GM23248 (cell line): ENCODE measurements at regions not wholly inside any gene's neighbourhood (a gene's known extent, or its start where the extent isn't known, plus 50 kb on each side); places are given as distances from the start of the nearest gene placed in this dataset.

Experiments used
- DNase-seq: peaks from one replicate; pipeline ENCODE4 v3.0.0-alpha.2; 2015
- H2AFZ ChIP-seq: fragments of 200-600 bp; sonication (generic); 2 replicates; pipeline ENCODE4 v1.6.1; 2016; ENCODE audit warnings: antibody characterized with exemption
- H3F3A ChIP-seq: fragments of 200-600 bp; sonication (generic); 2 replicates; pipeline ENCODE4 v1.6.1; 2016; ENCODE audit warnings: mild to moderate bottlenecking, antibody characterized with exemption, mixed run types; ENCODE audit not compliant: insufficient read depth
- H3K27ac ChIP-seq: fragments of 200-600 bp; sonication (generic); 2 replicates; pipeline ENCODE4 v1.5.1; 2016; ENCODE audit warnings: mild to moderate bottlenecking
- H3K27me3 ChIP-seq: fragments of 200-600 bp; sonication (generic); replicated peaks from 2 replicates; pipeline ENCODE4 v1.6.1; 2016; ENCODE audit warnings: mild to moderate bottlenecking; ENCODE audit not compliant: insufficient read depth
- H3K36me3 ChIP-seq: fragments of 200-600 bp; sonication (generic); 2 replicates; pipeline ENCODE4 v1.6.1; 2016; ENCODE audit warnings: low read depth, mild to moderate bottlenecking
- H3K4me1 ChIP-seq: fragments of 200-600 bp; sonication (generic); 2 replicates; pipeline ENCODE4 v1.6.1; 2016; ENCODE audit warnings: mild to moderate bottlenecking; ENCODE audit not compliant: insufficient read depth
- H3K4me2 ChIP-seq: fragments of 200-600 bp; sonication (generic); one replicate; pipeline ENCODE4 v1.6.1; 2016; ENCODE audit warnings: mild to moderate bottlenecking; ENCODE audit not compliant: unreplicated experiment
- H3K4me3 ChIP-seq: fragments of 200-600 bp; sonication (generic); 2 replicates; pipeline ENCODE4 v1.5.1; 2016; ENCODE audit warnings: mild to moderate bottlenecking
- H3K79me2 ChIP-seq: fragments of 200-600 bp; sonication (generic); 2 replicates; pipeline ENCODE4 v1.6.1; 2016; ENCODE audit warnings: mild to moderate bottlenecking; ENCODE audit not compliant: insufficient read depth
- H3K9ac ChIP-seq: fragments of 200-600 bp; sonication (generic); 2 replicates; pipeline ENCODE4 v1.6.1; 2016; ENCODE audit warnings: mild to moderate bottlenecking
- H3K9me2 ChIP-seq: fragments of 200-600 bp; sonication (generic); 2 replicates; pipeline ENCODE4 v1.6.1; 2016; ENCODE audit warnings: mixed run types, mild to moderate bottlenecking, moderate library complexity; ENCODE audit not compliant: insufficient read depth
- H3K9me3 ChIP-seq: fragments of 200-600 bp; sonication (generic); one replicate; pipeline ENCODE4 v1.6.1; 2017; ENCODE audit warnings: low read depth
- H4K20me1 ChIP-seq: fragments of 200-600 bp; sonication (generic); 2 replicates; pipeline ENCODE4 v1.6.0; 2016; ENCODE audit not compliant: insufficient read depth
- EZH2 ChIP-seq: fragments of 200-600 bp; sonication (generic); IDR thresholded peaks from 2 replicates; pipeline ENCODE4 v1.6.1; 2018; ENCODE audit warnings: antibody characterized with exemption, mild to moderate bottlenecking; ENCODE audit not compliant: insufficient read depth, poor library complexity, severe bottlenecking
- EZH2phosphoT487 ChIP-seq: fragments of 200-600 bp; sonication (generic); IDR thresholded peaks from 2 replicates; pipeline ENCODE4 v1.6.1; 2018; ENCODE audit warnings: antibody characterized with exemption, moderate library complexity, mild to moderate bottlenecking, low read depth; ENCODE audit not compliant: insufficient read depth
- WGBS, 2 experiments: methylation state at CpG; one replicate each; pipeline ENCODE4 v1.1.6; 2015 to 2017; ENCODE audit warnings: low lambda C conversion rate in 2 of 2, low coverage in 1 of 2; ENCODE audit errors: missing lambda C conversion rate in 2 of 2; 5-methylcytosine and 5-hydroxymethylcytosine counted together
- in situ Hi-C: fragments of 300-500 bp; cut with MboI; formaldehyde crosslinking; loops from 2 replicates; pipeline ENCODE4 v1.15.0; 2020

DNA sequence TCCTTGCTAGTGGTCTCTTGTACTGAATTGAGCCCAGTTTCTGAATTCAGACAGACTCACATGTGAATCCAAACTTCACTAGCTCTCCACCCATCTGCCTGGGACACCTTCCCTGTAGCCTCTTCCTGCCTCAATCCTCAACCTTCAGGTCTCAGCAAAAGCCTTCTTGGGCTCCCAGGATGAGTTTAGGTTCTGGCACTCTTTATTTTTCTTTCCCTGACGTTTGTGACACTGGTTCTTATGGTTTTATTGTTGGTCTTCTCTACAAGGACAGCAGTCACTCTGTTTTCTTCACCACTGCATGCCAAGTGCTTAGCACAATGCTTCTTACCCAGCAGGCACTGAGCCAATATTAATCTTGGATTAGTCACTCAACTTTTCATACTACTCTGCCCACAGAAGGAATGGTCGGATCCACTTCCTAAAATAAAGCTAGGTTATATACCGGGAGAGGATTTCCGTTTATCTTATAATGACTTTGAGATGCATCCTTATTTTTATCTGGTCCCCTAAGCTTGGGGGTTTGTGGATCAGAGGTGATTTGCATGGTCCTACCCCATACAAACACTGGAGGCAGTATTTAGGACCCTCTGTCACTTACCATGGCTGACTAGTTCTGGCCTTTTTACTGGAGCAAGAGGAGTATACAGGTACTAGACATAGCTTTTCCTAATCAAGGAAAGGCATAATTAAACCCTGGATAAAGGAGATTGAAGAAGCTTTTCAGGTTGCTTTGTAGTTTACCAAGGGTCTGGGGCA is 186.3 kb downstream of the MYCN start:
- 39 to 43% methylated on average over 4 of the region's 4 CpGs for WGBS, 2 experiments
- DNase-seq, result no peak
- Histone ChIP-seq H3K36me3 (no peaks in the 10 kb centered on the region), H3K9me3 (no peaks in the 10 kb centered on the region), H3K27me3 (no peaks in the 10 kb centered on the region), H3F3A (no peaks in the 10 kb centered on the region), H4K20me1 (no peaks in the 10 kb centered on the region), H3K4me2 (no peak overlapping the region), H3K27ac (no peak overlapping the region), H3K9me2 (no peaks in the 10 kb centered on the region), H3K79me2 (no peaks in the 10 kb centered on the region), H3K4me1 (no peaks in the 10 kb centered on the region), H3K9ac (no peak overlapping the region), H2AFZ (no peak overlapping the region), H3K4me3 (no peak overlapping the region)
- TF ChIP-seq EZH2phosphoT487, result no peak
- TF ChIP-seq EZH2, result no peak
- in situ Hi-C loops, result no loop called here

DNA sequence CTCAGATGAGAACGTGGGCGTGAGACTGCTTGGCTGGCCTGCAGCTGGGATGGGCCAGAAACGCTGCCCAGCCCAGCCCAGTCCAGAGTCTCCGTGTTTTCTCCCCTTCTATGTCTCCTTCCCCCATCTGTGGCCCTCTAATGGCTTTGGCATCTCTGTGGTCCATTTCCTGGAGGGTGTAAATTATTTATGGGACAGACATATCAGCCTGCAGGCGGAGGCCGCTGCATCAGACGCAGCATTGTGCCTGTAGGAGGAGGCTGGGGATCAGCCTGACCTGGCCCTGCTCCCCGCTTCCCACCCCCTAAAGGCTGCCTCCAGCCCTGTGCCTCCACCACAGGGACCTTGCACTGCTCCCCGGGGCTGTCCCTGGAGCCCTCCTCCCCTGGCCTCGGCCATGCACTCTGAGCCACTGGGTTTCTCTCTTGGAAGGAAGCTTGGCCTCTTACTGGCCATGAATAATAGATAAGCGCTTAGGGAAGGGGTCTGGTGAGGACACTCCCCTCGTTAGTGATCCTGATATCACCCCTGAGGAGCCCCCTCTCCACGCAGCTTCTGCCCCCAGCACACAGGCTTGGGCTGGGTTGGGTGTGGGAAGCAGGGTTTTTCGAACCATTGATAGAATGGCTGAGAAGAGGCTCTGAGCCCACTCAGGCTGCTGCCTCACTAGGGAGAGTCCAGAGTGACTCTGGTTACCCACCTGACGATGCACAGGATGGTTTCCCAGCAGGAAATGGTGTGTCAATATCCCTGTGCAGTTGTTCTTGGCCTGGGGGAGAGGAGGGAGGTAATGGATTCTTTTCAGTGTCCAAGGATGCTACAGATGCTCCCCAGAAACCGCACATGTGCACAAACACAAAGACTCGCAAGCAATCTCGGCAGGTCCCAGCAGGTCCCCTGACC is 185.5 kb downstream of the MYCN start:
- Histone ChIP-seq H3K9ac (no peak overlapping the region), H3K4me3 (no peak overlapping the region), H3F3A (no peaks in the 10 kb centered on the region), H3K36me3 (no peaks in the 10 kb centered on the region), H3K79me2 (no peaks in the 10 kb centered on the region), H2AFZ (no peak overlapping the region), H4K20me1 (no peaks in the 10 kb centered on the region), H3K9me3 (no peaks in the 10 kb centered on the region), H3K4me1 (no peaks in the 10 kb centered on the region), H3K9me2 (no peaks in the 10 kb centered on the region), H3K27me3 (no peaks in the 10 kb centered on the region), H3K4me2 (no peak overlapping the region), H3K27ac (no peak overlapping the region)
- in situ Hi-C loops, result no loop called here
- TF ChIP-seq EZH2phosphoT487 (no peak), EZH2 (no peak)
- no peak for DNase-seq
- 13 to 19% methylated on average over 18 of the region's 18 CpGs for WGBS, 2 experiments

DNA sequence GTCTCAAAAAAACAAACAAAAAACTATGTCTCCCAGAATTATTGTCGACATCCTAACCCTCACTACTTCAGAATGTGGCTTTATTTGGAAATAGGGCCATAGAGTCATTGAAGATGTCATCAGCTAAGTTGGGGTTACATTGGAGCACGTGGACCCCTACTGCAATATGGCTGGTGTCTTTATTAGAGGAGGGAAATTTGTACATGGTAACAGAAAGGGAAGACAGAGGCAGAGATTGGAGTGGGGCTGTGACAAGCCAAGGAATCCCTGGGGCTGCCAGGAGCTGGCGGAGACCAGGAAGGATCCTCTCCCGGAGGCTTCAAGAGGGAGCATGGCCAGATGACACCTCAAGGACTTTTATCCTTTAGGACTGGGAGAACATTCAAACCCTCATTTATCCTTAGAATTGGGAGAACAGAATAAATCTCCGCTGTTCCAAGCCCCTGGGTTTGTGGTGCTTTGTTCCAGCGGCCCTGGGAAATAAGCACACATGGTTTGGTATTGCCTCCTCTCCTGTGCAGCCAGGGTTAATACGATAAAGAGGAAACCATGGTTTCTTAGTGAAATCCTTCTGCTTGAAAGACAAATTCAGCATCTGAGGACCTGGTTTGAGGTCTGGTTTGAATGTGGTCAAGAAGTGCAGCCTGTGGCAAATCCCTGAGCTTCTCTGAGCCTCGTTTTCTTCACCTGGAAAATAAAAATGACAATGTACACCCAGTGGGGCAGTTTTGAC is 184.7 kb downstream of the MYCN start:
- TF ChIP-seq EZH2phosphoT487, result no peak
- no peak for TF ChIP-seq EZH2
- Histone ChIP-seq H3K27ac (no peak overlapping the region), H3K4me2 (no peak overlapping the region), H3K79me2 (no peaks in the 10 kb centered on the region), H2AFZ (no peak overlapping the region), H3K9ac (no peak overlapping the region), H3K4me1 (no peaks in the 10 kb centered on the region), H4K20me1 (no peaks in the 10 kb centered on the region), H3K9me3 (no peaks in the 10 kb centered on the region), H3K36me3 (no peaks in the 10 kb centered on the region), H3K27me3 (no peaks in the 10 kb centered on the region), H3K4me3 (no peak overlapping the region), H3F3A (no peaks in the 10 kb centered on the region), H3K9me2 (no peaks in the 10 kb centered on the region)
- in situ Hi-C loops, result no loop called here
- DNase-seq, result no peak
- 13 to 14% methylated on average over 8 of the region's 8 CpGs for WGBS, 2 experiments

DNA sequence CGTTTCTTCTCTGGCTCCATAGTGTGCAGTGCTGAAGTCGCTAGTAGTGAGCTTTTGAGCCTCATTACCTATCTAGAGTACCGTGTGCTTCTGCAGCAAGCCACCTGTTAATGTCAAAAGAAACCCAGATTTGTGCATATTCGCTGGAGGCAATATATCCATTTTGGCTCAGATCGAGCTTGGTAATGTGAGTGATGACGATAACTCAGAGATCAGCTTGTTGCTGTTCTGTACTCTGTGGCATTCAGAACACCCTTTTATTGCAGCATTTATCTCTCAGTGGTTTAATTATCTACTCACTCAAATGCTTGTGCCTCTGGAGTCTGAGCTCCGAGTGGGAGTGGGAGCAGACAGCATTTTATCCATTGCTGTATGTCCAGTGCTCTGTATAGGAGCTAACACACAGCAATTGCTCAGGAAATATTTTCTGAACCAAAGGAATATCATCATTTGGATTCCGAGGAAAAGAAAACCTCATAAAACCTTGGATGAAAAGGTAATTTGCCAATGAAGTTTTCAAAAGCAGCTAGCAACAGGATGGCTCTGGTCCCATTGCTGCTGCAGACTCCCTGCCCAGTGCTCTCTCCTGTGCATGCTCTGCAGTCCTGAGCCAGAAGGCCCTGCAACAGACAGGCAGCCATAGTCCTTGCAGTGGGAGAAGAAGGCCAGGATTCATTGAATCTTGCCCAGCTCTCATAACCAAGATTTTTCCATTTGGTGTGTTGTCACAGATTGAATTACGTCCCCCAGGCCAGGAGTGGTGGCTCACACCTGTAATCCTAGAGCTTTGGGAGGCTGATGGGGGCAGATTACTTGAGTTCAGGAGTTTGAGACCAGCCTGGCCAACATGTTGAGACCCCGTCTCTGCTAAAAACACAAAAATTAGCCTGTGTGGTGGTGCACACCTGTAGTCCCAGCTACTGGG is 183.8 kb downstream of the MYCN start:
- H3K9me2 ChIP-seq, result no peaks in the 10 kb centered on the region
- no peaks in the 10 kb centered on the region for H3K27me3 ChIP-seq
- no peak for TF ChIP-seq EZH2
- no peak for TF ChIP-seq EZH2phosphoT487
- in situ Hi-C loops, result no loop called here
- no peak overlapping the region for H3K27ac ChIP-seq
- no peak for DNase-seq
- H3K4me2 ChIP-seq, result no peak overlapping the region
- H3F3A ChIP-seq, result no peaks in the 10 kb centered on the region
- H3K9ac ChIP-seq, result no peak overlapping the region
- no peaks in the 10 kb centered on the region for H3K36me3 ChIP-seq
- no peak overlapping the region for H3K4me3 ChIP-seq
- WGBS, 2 experiments, result 17 to 24% methylated on average over 10 of the region's 10 CpGs
- no peak overlapping the region for H2AFZ ChIP-seq
- no peaks in the 10 kb centered on the region for H3K4me1 ChIP-seq
- no peaks in the 10 kb centered on the region for H3K79me2 ChIP-seq
- no peaks in the 10 kb centered on the region for H3K9me3 ChIP-seq
- no peaks in the 10 kb centered on the region for H4K20me1 ChIP-seq
